Smooth muscle cell (in vitro differentiated cells): ENCODE measurements at regions not wholly inside any gene's neighbourhood (a gene's known extent, or its start where the extent isn't known, plus 50 kb on each side); places are given as distances from the start of the nearest gene placed in this dataset.
A peak's percentile ranks its signal among the peaks of the same experiment; 100 is the strongest.

Source experiments
- DNase-seq: peaks from one replicate; lab custom pipeline; 2025; ENCODE audit not compliant: unreplicated experiment; lab: John Stamatoyannopoulos, UW
- H2AFZ ChIP-seq: fragments of 200-600 bp; sonication (generic); 2 replicates; pipeline ENCODE4 v1.6.0; 2016; ENCODE audit warnings: antibody characterized with exemption, low read depth, mild to moderate bottlenecking
- H3F3A ChIP-seq: fragments of 200-600 bp; sonication (generic); 2 replicates; pipeline ENCODE4 v1.6.0; 2017; ENCODE audit warnings: antibody characterized with exemption, low read depth
- H3K27ac ChIP-seq: fragments of 200-600 bp; sonication (generic); 2 replicates; pipeline ENCODE4 v1.5.1; 2016; ENCODE audit warnings: low read depth, mild to moderate bottlenecking
- H3K27me3 ChIP-seq: fragments of 200-600 bp; sonication (generic); 2 replicates; pipeline ENCODE4 v1.6.1; 2016; ENCODE audit warnings: low read depth, mild to moderate bottlenecking
- H3K36me3 ChIP-seq: fragments of 200-600 bp; sonication (generic); 2 replicates; pipeline ENCODE4 v1.5.1; 2016; ENCODE audit warnings: low read depth
- H3K4me1 ChIP-seq: fragments of 200-600 bp; sonication (generic); 2 replicates; pipeline ENCODE4 v1.5.1; 2016; ENCODE audit warnings: low read depth
- H3K4me2 ChIP-seq: fragments of 200-600 bp; sonication (generic); 2 replicates; pipeline ENCODE4 v1.6.0; 2016; ENCODE audit warnings: mild to moderate bottlenecking
- H3K4me3 ChIP-seq: fragments of 200-600 bp; sonication (generic); 2 replicates; pipeline ENCODE4 v1.5.1; 2016; ENCODE audit warnings: mild to moderate bottlenecking
- H3K79me2 ChIP-seq: fragments of 200-600 bp; sonication (generic); 2 replicates; pipeline ENCODE4 v1.6.0; 2016; ENCODE audit warnings: low read depth, mild to moderate bottlenecking
- H3K9ac ChIP-seq: fragments of 200-600 bp; sonication (generic); 2 replicates; pipeline ENCODE4 v1.6.0; 2016; ENCODE audit warnings: low read depth
- H3K9me3 ChIP-seq: fragments of 200-600 bp; sonication (generic); replicated peaks from 2 replicates; pipeline ENCODE4 v1.5.1; 2016; ENCODE audit warnings: low read depth
- H4K20me1 ChIP-seq: fragments of 200-600 bp; sonication (generic); 2 replicates; pipeline ENCODE4 v1.6.0; 2016; ENCODE audit warnings: low read depth
- CTCF ChIP-seq: fragments of 200-600 bp; sonication (generic); IDR thresholded peaks from 2 replicates; pipeline ENCODE4 v1.5.1; 2017; ENCODE audit warnings: borderline replicate concordance, mild to moderate bottlenecking, antibody characterized with exemption; ENCODE audit not compliant: insufficient read depth, poor library complexity, severe bottlenecking
- WGBS: methylation state at CpG from one replicate; pipeline ENCODE4 v1.1.7; 2016; ENCODE audit warnings: low lambda C conversion rate; 5-methylcytosine and 5-hydroxymethylcytosine counted together

DNA sequence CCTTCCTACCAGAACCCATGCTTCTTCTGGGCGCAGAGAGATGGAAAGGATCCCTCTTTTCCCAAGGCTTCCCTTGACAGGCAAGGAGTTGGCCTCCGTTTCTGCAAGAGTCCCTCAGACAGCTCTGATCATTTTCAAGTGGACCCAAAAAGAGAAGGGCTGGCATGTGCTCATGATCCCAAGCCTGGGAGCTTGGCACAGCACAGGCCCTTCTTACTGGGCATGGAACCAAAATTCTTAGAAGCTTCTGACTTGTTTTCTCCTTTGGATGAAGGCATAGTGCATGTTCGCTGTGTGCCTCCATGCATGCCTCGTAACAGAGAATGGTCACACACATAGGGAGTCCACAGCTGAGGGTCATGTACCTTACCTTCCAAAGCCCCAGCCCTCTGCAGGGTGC, 449.6 kb downstream of the MIAT start:
- WGBS = 97% methylated on average over 4 of the region's 4 CpGs

DNA sequence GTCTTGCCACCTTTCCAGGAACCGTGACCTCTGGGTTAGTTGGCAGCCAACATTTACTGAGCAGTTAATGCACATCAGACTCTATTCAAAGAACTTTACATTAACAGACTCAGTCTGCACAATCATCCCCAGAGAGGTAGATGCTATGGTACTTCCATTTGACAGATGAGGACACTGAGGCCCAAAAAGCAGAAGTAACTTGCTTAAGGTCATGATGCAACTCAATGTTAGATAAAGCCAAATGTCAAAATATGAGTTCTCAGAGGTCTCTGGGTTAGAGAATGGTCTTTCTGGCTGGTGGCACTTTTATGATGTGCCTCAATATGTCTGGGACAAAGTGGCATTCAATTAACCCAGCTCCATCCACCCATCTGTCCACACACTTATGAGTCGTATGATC, 450.0 kb downstream of the MIAT start:
- DNase-seq = no peak
- Histone ChIP-seq H2AFZ (no peak overlapping the region), H3K9me3 (no peaks in the 10 kb centered on the region), H3K79me2 (no peaks in the 10 kb centered on the region), H4K20me1 (no peaks in the 10 kb centered on the region), H3K4me1 (peaks cover 20% of the 10 kb centered on the region), H3F3A (peaks cover 11% of the 10 kb centered on the region), H3K36me3 (no peaks in the 10 kb centered on the region), H3K4me3 (no peak overlapping the region), H3K9ac (no peak overlapping the region), H3K27me3 (no peaks in the 10 kb centered on the region), H3K4me2 (no peak overlapping the region), H3K27ac (no peak overlapping the region)
- WGBS = 42% methylated on average over 2 of the region's 2 CpGs
- TF ChIP-seq CTCF = no peak

More for the DNA sequence above, 449.6 kb downstream of the MIAT start:
- Histone ChIP-seq H3K27ac (no peak overlapping the region), H4K20me1 (no peaks in the 10 kb centered on the region), H3K9ac (no peak overlapping the region), H3K36me3 (no peaks in the 10 kb centered on the region), H3K4me2 (no peak overlapping the region), H3K9me3 (no peaks in the 10 kb centered on the region), H3K79me2 (no peaks in the 10 kb centered on the region), H3K4me1 (peaks cover 20% of the 10 kb centered on the region), H3F3A (peaks cover 7% of the 10 kb centered on the region), H3K27me3 (no peaks in the 10 kb centered on the region), H2AFZ (no peak overlapping the region), H3K4me3 (no peak overlapping the region)
- no peak for DNase-seq
- TF ChIP-seq CTCF = no peak

- Histone ChIP-seq H3K27ac (peak overlapping the region; percentile 73), H3K4me1 (peaks cover 24% of the 10 kb centered on the region)
- no peak for DNase-seq
Measured at GRCh38 chr22:27107824-27108223, 450.4 kb downstream of the MIAT start.

More at GRCh38 chr22:27107824-27108223, 450.4 kb downstream of the MIAT start:
- Histone ChIP-seq H3K79me2 (no peaks in the 10 kb centered on the region), H4K20me1 (no peaks in the 10 kb centered on the region), H3K4me2 (no peak overlapping the region), H3K9ac (peak overlapping the region; percentile 55), H3K9me3 (no peaks in the 10 kb centered on the region), H3K27me3 (no peaks in the 10 kb centered on the region), H3K36me3 (no peaks in the 10 kb centered on the region), H2AFZ (no peak overlapping the region), H3K4me3 (no peak overlapping the region), H3F3A (peaks cover 15% of the 10 kb centered on the region)
- 48% methylated on average over 2 of the region's 2 CpGs for WGBS
- no peak for TF ChIP-seq CTCF
